Body of pancreas (tissue), 4 donors: ENCODE measurements at regions not wholly inside any gene's neighbourhood (a gene's known extent, or its start where the extent isn't known, plus 50 kb on each side); places are given as distances from the start of the nearest gene placed in this dataset.

ENCODE experiments used
- POLR2A ChIP-seq, 3 donors: fragments of 450-650 bp; IDR thresholded peaks; one replicate each; pipeline ENCODE4 v1.6.1; 2016; ENCODE audit warnings: antibody characterized with exemption in 3 of 3, mild to moderate bottlenecking in 2 of 3
- TF ChIP-seq, protein P1 (sequence below), 7 experiments: fragments of 450-650 bp in 4 of 7; fragments of 200-600 bp in 3 of 7; sonication (generic) in 3 of 7; IDR thresholded peaks; one replicate each; pipeline ENCODE4 v1.5.1; 2016 to 2019; ENCODE audit warnings: antibody characterized with exemption in 7 of 7

DNA sequence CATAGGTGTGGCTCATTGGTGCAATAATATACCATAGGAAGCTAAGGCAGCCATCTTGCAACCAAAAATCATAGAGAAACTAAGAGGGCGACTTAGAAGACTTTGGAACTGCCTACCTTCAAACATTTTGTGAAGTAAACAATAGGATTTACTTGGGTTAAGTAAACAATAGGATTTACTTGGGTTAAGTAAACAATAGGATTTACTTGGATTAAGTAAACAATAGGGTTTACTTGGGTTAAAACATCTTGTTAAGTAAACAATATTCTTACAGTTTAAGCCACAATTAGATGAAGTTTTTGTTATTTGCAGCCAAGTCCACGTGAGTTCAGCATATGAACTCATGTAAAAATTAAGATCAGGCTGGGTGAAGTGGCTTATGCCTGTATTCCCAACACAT lies 722.4 kb upstream of the AUTS2 start:
- TF ChIP-seq, protein P1, sequence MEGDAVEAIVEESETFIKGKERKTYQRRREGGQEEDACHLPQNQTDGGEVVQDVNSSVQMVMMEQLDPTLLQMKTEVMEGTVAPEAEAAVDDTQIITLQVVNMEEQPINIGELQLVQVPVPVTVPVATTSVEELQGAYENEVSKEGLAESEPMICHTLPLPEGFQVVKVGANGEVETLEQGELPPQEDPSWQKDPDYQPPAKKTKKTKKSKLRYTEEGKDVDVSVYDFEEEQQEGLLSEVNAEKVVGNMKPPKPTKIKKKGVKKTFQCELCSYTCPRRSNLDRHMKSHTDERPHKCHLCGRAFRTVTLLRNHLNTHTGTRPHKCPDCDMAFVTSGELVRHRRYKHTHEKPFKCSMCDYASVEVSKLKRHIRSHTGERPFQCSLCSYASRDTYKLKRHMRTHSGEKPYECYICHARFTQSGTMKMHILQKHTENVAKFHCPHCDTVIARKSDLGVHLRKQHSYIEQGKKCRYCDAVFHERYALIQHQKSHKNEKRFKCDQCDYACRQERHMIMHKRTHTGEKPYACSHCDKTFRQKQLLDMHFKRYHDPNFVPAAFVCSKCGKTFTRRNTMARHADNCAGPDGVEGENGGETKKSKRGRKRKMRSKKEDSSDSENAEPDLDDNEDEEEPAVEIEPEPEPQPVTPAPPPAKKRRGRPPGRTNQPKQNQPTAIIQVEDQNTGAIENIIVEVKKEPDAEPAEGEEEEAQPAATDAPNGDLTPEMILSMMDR (IDR thresholded peaks at IDR 0.05): no peak
- TF ChIP-seq POLR2A (IDR thresholded peaks at IDR 0.05): no peak
